ENCODE measurements at regions not wholly inside any gene's neighbourhood (a gene's known extent, or its start where the extent isn't known, plus 50 kb on each side); places are given as distances from the start of the nearest gene placed in this dataset.

DNA sequence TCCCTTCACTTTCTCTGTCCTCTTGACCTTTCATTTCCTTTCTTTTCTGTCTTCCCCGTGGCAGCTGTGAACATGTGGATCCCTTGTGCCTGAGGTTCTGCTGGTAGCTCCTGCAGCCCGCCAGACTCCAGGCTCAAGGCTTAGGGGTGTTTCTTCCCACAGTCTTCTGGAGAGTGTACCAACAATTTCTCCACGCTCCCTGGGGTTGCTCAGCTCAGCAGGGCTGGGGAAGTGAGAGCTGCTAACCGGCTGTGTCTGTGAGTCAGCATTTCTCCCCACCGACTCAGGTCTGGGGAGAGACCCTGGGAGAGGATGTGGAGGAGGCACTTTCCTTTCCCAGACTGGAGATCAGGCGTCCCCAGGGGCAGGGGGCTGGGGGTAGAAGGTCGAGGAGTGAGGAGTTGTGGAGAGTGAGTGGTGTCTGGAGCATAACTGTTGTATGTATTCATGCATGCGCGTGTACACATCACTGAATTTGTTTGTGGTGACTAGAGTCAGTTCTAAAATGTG, 193.6 kb downstream of the KCNRG start:
- no peak for TF ChIP-seq ARNTL (CRISPR knock-in tag; IDR thresholded peaks at IDR 0.05; ENCODE audit: borderline replicate concordance, low read depth)
- no peak for TF ChIP-seq BACH2 (CRISPR knock-in tag; IDR thresholded peaks at IDR 0.05; ENCODE audit: borderline replicate concordance)
- TF ChIP-seq ISL1 (CRISPR knock-in tag; IDR thresholded peaks at IDR 0.05), result no peak
- TF ChIP-seq, protein P1, sequence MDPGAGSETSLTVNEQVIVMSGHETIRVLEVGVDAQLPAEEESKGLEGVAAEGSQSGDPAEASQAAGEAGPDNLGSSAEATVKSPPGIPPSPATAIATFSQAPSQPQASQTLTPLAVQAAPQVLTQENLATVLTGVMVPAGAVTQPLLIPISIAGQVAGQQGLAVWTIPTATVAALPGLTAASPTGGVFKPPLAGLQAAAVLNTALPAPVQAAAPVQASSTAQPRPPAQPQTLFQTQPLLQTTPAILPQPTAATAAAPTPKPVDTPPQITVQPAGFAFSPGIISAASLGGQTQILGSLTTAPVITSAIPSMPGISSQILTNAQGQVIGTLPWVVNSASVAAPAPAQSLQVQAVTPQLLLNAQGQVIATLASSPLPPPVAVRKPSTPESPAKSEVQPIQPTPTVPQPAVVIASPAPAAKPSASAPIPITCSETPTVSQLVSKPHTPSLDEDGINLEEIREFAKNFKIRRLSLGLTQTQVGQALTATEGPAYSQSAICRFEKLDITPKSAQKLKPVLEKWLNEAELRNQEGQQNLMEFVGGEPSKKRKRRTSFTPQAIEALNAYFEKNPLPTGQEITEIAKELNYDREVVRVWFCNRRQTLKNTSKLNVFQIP (CRISPR knock-in tag; IDR thresholded peaks at IDR 0.05; ENCODE audit: borderline replicate concordance, low read depth), result no peak
- TF ChIP-seq CSDC2 (CRISPR knock-in tag; IDR thresholded peaks at IDR 0.05), result no peak
- no peak for TF ChIP-seq ZNF565 (CRISPR knock-in tag; conservative IDR thresholded peaks at IDR 0.05; ENCODE audit: low read depth)
- no peak for TF ChIP-seq TCF4 (CRISPR knock-in tag; IDR thresholded peaks at IDR 0.05; ENCODE audit: borderline replicate concordance)
- TF ChIP-seq OSR1 (CRISPR knock-in tag; IDR thresholded peaks at IDR 0.05), result no peak
- TF ChIP-seq ZC3H10 (CRISPR knock-in tag; IDR thresholded peaks at IDR 0.05), result no peak
- TF ChIP-seq GLIS3 (CRISPR knock-in tag; IDR thresholded peaks at IDR 0.05), result no peak
- no peak for TF ChIP-seq ZFP3 (CRISPR knock-in tag; IDR thresholded peaks at IDR 0.05)
- no peak for TF ChIP-seq TOX (CRISPR knock-in tag; IDR thresholded peaks at IDR 0.05; ENCODE audit: borderline replicate concordance)
- TF ChIP-seq, protein P2, sequence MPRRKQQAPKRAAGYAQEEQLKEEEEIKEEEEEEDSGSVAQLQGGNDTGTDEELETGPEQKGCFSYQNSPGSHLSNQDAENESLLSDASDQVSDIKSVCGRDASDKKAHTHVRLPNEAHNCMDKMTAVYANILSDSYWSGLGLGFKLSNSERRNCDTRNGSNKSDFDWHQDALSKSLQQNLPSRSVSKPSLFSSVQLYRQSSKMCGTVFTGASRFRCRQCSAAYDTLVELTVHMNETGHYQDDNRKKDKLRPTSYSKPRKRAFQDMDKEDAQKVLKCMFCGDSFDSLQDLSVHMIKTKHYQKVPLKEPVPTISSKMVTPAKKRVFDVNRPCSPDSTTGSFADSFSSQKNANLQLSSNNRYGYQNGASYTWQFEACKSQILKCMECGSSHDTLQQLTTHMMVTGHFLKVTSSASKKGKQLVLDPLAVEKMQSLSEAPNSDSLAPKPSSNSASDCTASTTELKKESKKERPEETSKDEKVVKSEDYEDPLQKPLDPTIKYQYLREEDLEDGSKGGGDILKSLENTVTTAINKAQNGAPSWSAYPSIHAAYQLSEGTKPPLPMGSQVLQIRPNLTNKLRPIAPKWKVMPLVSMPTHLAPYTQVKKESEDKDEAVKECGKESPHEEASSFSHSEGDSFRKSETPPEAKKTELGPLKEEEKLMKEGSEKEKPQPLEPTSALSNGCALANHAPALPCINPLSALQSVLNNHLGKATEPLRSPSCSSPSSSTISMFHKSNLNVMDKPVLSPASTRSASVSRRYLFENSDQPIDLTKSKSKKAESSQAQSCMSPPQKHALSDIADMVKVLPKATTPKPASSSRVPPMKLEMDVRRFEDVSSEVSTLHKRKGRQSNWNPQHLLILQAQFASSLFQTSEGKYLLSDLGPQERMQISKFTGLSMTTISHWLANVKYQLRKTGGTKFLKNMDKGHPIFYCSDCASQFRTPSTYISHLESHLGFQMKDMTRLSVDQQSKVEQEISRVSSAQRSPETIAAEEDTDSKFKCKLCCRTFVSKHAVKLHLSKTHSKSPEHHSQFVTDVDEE (CRISPR knock-in tag; IDR thresholded peaks at IDR 0.05), result no peak
- no peak for TF ChIP-seq RARB (CRISPR knock-in tag; IDR thresholded peaks at IDR 0.05)
- no peak for TF ChIP-seq PPARA (CRISPR knock-in tag; IDR thresholded peaks at IDR 0.05; ENCODE audit: borderline replicate concordance)
- TF ChIP-seq, protein P3, sequence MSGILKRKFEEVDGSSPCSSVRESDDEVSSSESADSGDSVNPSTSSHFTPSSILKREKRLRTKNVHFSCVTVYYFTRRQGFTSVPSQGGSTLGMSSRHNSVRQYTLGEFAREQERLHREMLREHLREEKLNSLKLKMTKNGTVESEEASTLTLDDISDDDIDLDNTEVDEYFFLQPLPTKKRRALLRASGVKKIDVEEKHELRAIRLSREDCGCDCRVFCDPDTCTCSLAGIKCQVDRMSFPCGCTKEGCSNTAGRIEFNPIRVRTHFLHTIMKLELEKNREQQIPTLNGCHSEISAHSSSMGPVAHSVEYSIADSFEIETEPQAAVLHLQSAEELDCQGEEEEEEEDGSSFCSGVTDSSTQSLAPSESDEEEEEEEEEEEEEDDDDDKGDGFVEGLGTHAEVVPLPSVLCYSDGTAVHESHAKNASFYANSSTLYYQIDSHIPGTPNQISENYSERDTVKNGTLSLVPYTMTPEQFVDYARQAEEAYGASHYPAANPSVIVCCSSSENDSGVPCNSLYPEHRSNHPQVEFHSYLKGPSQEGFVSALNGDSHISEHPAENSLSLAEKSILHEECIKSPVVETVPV (CRISPR knock-in tag; IDR thresholded peaks at IDR 0.05), result no peak
- TF ChIP-seq, protein P4, sequence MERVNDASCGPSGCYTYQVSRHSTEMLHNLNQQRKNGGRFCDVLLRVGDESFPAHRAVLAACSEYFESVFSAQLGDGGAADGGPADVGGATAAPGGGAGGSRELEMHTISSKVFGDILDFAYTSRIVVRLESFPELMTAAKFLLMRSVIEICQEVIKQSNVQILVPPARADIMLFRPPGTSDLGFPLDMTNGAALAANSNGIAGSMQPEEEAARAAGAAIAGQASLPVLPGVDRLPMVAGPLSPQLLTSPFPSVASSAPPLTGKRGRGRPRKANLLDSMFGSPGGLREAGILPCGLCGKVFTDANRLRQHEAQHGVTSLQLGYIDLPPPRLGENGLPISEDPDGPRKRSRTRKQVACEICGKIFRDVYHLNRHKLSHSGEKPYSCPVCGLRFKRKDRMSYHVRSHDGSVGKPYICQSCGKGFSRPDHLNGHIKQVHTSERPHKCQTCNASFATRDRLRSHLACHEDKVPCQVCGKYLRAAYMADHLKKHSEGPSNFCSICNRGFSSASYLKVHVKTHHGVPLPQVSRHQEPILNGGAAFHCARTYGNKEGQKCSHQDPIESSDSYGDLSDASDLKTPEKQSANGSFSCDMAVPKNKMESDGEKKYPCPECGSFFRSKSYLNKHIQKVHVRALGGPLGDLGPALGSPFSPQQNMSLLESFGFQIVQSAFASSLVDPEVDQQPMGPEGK (CRISPR knock-in tag; IDR thresholded peaks at IDR 0.05; ENCODE audit: borderline replicate concordance), result no peak
- TF ChIP-seq ZFP30 (CRISPR knock-in tag; IDR thresholded peaks at IDR 0.05), result no peak
- TF ChIP-seq, protein P5, sequence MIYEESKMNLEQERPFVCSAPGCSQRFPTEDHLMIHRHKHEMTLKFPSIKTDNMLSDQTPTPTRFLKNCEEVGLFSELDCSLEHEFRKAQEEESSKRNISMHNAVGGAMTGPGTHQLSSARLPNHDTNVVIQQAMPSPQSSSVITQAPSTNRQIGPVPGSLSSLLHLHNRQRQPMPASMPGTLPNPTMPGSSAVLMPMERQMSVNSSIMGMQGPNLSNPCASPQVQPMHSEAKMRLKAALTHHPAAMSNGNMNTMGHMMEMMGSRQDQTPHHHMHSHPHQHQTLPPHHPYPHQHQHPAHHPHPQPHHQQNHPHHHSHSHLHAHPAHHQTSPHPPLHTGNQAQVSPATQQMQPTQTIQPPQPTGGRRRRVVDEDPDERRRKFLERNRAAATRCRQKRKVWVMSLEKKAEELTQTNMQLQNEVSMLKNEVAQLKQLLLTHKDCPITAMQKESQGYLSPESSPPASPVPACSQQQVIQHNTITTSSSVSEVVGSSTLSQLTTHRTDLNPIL (CRISPR knock-in tag; IDR thresholded peaks at IDR 0.05; ENCODE audit: low read depth), result no peak
- no peak for TF ChIP-seq SNAI2 (CRISPR knock-in tag; IDR thresholded peaks at IDR 0.05)
- peak; percentile 97 for ATAC-seq

DNA sequence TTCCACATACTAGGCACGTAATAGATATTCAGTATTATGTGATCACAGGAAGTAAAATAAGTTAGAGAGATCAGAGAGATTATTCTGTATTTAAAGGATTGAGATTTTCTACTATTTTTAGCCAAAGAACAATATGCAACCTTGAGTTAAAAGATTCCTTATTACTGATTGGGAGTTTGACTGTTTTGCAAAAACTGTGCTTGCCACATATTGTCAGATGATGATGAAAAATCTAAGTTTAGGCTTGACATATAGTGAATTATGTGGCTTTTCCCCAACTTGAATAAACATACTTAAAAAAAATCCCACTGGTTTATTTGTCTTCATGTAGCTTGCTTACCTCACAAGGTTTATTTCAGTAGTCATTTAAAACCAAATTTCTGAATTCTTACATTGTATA, 194.4 kb downstream of the KCNRG start:
- ATAC-seq, result no peak
- TF ChIP-seq ISL1 (CRISPR knock-in tag; IDR thresholded peaks at IDR 0.05) (no peak), TOX (CRISPR knock-in tag; IDR thresholded peaks at IDR 0.05; ENCODE audit: borderline replicate concordance) (no peak)
- TF ChIP-seq, protein P5 (CRISPR knock-in tag; IDR thresholded peaks at IDR 0.05; ENCODE audit: low read depth), result no peak

Measured in SK-N-SH treated with all-trans-retinoic acid at 6 μM for 48 hours (cell line).